Keratinocyte (primary cell): ENCODE measurements at regions not wholly inside any gene's neighbourhood (a gene's known extent, or its start where the extent isn't known, plus 50 kb on each side); places are given as distances from the start of the nearest gene placed in this dataset.

Source experiments
- DNase-seq: peaks from one replicate; pipeline ENCODE4 v3.0.0-alpha.2; 2011; ENCODE audit warnings: low read depth, missing footprints, low spot score
- FAIRE-seq: peaks from 2 replicates; lab custom pipeline; 2011; peaks lifted over from hg19 to GRCh38; lab: Jason Lieb, UNC
- H2AFZ ChIP-seq: 2 replicates; pipeline ENCODE4 v1.6.0; 2012; ENCODE audit warnings: low read length, control low read depth, inconsistent platforms; ENCODE audit not compliant: control insufficient read depth
- H3K27ac ChIP-seq: 2 replicates; pipeline ENCODE4 v1.5.1; 2011; ENCODE audit warnings: low read length; ENCODE audit not compliant: control insufficient read depth, insufficient read depth
- H3K27me3 ChIP-seq: 3 replicates; pipeline ENCODE4 v1.6.0; 2011; ENCODE audit warnings: low read length; ENCODE audit not compliant: control insufficient read depth, insufficient read depth; ENCODE audit errors: extremely low read depth
- H3K36me3 ChIP-seq, 2 experiments: 2 replicates in 1 of 2; 3 replicates in 1 of 2; pipeline ENCODE4 v1.5.1; 2011; ENCODE audit warnings: low read length in 2 of 2, mild to moderate bottlenecking in 1 of 2; ENCODE audit not compliant: control insufficient read depth in 2 of 2, insufficient read depth in 2 of 2; ENCODE audit errors: extremely low read depth in 1 of 2
- H3K4me1 ChIP-seq: 3 replicates; pipeline ENCODE4 v1.5.1; 2011; ENCODE audit warnings: low read length; ENCODE audit not compliant: control insufficient read depth, insufficient read depth; ENCODE audit errors: extremely low read depth
- H3K4me2 ChIP-seq: 3 replicates; pipeline ENCODE4 v1.6.0; 2011; ENCODE audit warnings: low read depth, low read length; ENCODE audit not compliant: control insufficient read depth, insufficient read depth; ENCODE audit errors: extremely low read depth
- H3K4me3 ChIP-seq, 3 experiments: fragments of 200-600 bp in 1 of 3; sonication (generic) in 1 of 3; 2 replicates in 2 of 3; 3 replicates in 1 of 3; pipeline ENCODE4 v1.5.1; 2011 to 2016; ENCODE audit warnings: low read length in 3 of 3, mild to moderate bottlenecking in 3 of 3, control low read depth in 2 of 3, inconsistent platforms in 1 of 3, low read depth in 1 of 3, mixed read lengths in 1 of 3, mixed run types in 1 of 3, moderate library complexity in 1 of 3; ENCODE audit not compliant: control insufficient read depth in 2 of 3, insufficient read depth in 2 of 3; ENCODE audit errors: extremely low read depth in 1 of 3
- H3K79me2 ChIP-seq: 2 replicates; pipeline ENCODE4 v1.6.0; 2012; ENCODE audit warnings: low read length; ENCODE audit not compliant: control insufficient read depth, insufficient read depth
- H3K9ac ChIP-seq: 3 replicates; pipeline ENCODE4 v1.6.0; 2011; ENCODE audit warnings: low read length; ENCODE audit not compliant: control insufficient read depth, insufficient read depth; ENCODE audit errors: extremely low read depth
- H3K9me1 ChIP-seq: 3 replicates; pipeline ENCODE4 v1.6.0; 2011; ENCODE audit warnings: low read length; ENCODE audit not compliant: control insufficient read depth, insufficient read depth; ENCODE audit errors: extremely low read depth
- H3K9me3 ChIP-seq: 2 replicates; pipeline ENCODE4 v1.5.1; 2012; ENCODE audit warnings: low read depth, low read length; ENCODE audit not compliant: control insufficient read depth
- H4K20me1 ChIP-seq: 3 replicates; pipeline ENCODE4 v1.6.0; 2011; ENCODE audit warnings: low read length; ENCODE audit not compliant: control insufficient read depth, insufficient read depth; ENCODE audit errors: extremely low read depth
- EZH2 ChIP-seq: IDR thresholded peaks from one replicate; pipeline ENCODE4 v1.6.1; 2012; ENCODE audit warnings: inconsistent platforms, mild to moderate bottlenecking, low read length, moderate library complexity
- dilution Hi-C: fragments of 300-500 bp; cut with MboI; formaldehyde crosslinking; loops from one replicate; pipeline ENCODE4 v1.7.0; 2020; ENCODE audit warnings: low sequenced_read_pairs; ENCODE audit not compliant: extremely low pct_ligation_motif_present
- TF ChIP-seq, protein P1 (sequence below), 3 experiments: IDR thresholded peaks in 1 of 3; conservative IDR thresholded peaks in 1 of 3; optimal IDR thresholded peaks in 1 of 3; 2 replicates in 2 of 3; 3 replicates in 1 of 3; pipeline versions ENCODE3 to v1.5.1; 2011; ENCODE audit warnings: low read length in 3 of 3, mild to moderate bottlenecking in 3 of 3, moderate library complexity in 2 of 3, control low read depth in 1 of 3, inconsistent platforms in 1 of 3; ENCODE audit not compliant: insufficient read depth in 2 of 3; ENCODE audit errors: extremely low read depth in 1 of 3

DNA sequence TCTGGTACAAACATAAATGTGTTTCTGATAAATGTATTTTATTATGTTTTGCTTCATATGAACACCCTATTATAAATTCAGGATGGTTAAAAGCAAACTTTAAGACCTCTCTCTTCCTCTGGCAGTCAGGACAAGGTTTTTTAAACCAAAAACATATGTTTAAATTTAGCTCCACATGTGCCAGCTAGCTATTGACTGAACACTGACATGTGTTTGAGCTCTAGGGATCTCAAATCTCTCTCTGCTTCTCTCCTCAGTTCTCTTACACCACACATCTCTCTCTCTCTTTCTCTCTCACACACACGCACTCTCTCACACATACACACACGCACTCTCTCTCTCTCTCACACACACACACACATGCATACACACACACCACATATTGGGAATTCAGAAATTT, 150.1 kb upstream of the RFX3 start:
- Histone ChIP-seq H3K27me3 (no peaks in the 10 kb centered on the region), H3K4me1 (no peaks in the 10 kb centered on the region), H4K20me1 (no peaks in the 10 kb centered on the region), H3K27ac (no peak overlapping the region), H3K79me2 (no peaks in the 10 kb centered on the region), H3K4me3 (no peak overlapping the region), H3K9ac (no peak overlapping the region), H3K9me3 (no peaks in the 10 kb centered on the region), H3K4me2 (no peak overlapping the region), H2AFZ (no peak overlapping the region), H3K36me3 (no peaks in the 10 kb centered on the region), H3K9me1 (no peaks in the 10 kb centered on the region)
- TF ChIP-seq EZH2: no peak
- TF ChIP-seq, protein P1, sequence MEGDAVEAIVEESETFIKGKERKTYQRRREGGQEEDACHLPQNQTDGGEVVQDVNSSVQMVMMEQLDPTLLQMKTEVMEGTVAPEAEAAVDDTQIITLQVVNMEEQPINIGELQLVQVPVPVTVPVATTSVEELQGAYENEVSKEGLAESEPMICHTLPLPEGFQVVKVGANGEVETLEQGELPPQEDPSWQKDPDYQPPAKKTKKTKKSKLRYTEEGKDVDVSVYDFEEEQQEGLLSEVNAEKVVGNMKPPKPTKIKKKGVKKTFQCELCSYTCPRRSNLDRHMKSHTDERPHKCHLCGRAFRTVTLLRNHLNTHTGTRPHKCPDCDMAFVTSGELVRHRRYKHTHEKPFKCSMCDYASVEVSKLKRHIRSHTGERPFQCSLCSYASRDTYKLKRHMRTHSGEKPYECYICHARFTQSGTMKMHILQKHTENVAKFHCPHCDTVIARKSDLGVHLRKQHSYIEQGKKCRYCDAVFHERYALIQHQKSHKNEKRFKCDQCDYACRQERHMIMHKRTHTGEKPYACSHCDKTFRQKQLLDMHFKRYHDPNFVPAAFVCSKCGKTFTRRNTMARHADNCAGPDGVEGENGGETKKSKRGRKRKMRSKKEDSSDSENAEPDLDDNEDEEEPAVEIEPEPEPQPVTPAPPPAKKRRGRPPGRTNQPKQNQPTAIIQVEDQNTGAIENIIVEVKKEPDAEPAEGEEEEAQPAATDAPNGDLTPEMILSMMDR (optimal IDR thresholded peaks at IDR 0.05 in 1 of 3, IDR thresholded peaks at IDR 0.05 in 1 of 3, conservative IDR thresholded peaks at IDR 0.05 in 1 of 3; ENCODE audit: extremely low read depth in 1 of 3, insufficient read depth in 2 of 3, low read length in 3 of 3): no peak
- FAIRE-seq: no peak
- dilution Hi-C loops: no loop called here
- no peak for DNase-seq

GRCh38 chr9:3674561-3674960, 148.8 kb upstream of the RFX3 start:
- Histone ChIP-seq H3K9ac (no peak overlapping the region), H4K20me1 (no peaks in the 10 kb centered on the region), H3K4me3 (no peak overlapping the region), H3K4me2 (no peak overlapping the region), H3K79me2 (no peaks in the 10 kb centered on the region), H3K27ac (no peak overlapping the region), H2AFZ (no peak overlapping the region), H3K36me3 (no peaks in the 10 kb centered on the region), H3K9me3 (no peaks in the 10 kb centered on the region), H3K9me1 (no peaks in the 10 kb centered on the region), H3K4me1 (no peaks in the 10 kb centered on the region), H3K27me3 (no peaks in the 10 kb centered on the region)
- FAIRE-seq: no peak
- DNase-seq: no peak
- TF ChIP-seq, protein P1 (optimal IDR thresholded peaks at IDR 0.05 in 1 of 3, IDR thresholded peaks at IDR 0.05 in 1 of 3, conservative IDR thresholded peaks at IDR 0.05 in 1 of 3; ENCODE audit: extremely low read depth in 1 of 3, insufficient read depth in 2 of 3, low read length in 3 of 3): no peak
- no peak for TF ChIP-seq EZH2
- dilution Hi-C loops: no loop called here
